ENCODE measurements at regions not wholly inside any gene's neighbourhood (a gene's known extent, or its start where the extent isn't known, plus 50 kb on each side); places are given as distances from the start of the nearest gene placed in this dataset.

DNA sequence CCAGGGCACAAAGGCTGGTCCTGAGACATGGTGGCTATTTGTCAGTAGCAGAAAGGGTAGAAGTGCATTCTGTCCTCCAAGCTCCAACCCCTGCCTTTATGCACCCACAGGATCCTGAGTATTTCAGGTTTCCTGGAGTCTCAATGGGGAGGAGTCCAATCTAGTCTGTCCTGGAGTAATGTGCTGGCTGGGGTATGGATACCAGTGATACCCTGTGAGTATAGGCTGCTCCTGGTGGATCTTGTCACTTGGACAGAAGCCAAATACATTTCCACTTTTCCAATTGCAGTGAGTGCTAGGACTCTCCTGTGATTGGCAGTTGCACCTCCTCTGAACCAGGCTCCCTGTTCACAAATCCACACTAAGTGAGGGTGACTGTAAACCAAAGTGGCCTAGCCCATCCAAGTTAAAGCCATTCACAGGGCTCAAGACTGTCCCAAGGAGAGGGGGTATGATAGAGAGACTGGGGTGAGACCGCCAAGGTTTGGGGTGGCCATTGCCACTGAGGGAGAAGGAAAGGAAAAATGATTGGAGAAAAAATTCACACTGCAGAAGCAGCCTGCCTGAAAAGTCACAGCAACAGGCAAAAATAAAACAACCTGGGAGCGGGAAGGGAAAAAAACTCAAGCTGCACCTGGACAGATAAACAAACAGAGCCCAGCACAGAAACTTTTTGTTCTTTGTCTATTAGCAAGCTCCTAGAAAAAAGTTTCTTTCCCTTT, 163.4 kb upstream of the ETV3 start:
- TF ChIP-seq EP300 (IDR thresholded peaks at IDR 0.05; ENCODE audit: borderline replicate concordance in 1 of 2, low read depth in 1 of 2, low read length in 1 of 2) = no peak
- TF ChIP-seq JUND (IDR thresholded peaks at IDR 0.05) = no peak
- TF ChIP-seq CTCF (IDR thresholded peaks at IDR 0.05) = no peak
- no peak for TF ChIP-seq SIN3A (IDR thresholded peaks at IDR 0.05; ENCODE audit: borderline replicate concordance, low read depth, low read length)
- TF ChIP-seq YY1 (IDR thresholded peaks at IDR 0.05; ENCODE audit: low read depth) = no peak
- no peak for TF ChIP-seq REST (IDR thresholded peaks at IDR 0.05; ENCODE audit: low read depth, low read length)
- TF ChIP-seq NFIC (IDR thresholded peaks at IDR 0.05; ENCODE audit: borderline replicate concordance) = no peak

Measured in SK-N-SH (cell line).